Hepatocyte (in vitro differentiated cells): ENCODE measurements at regions not wholly inside any gene's neighbourhood (a gene's known extent, or its start where the extent isn't known, plus 50 kb on each side); places are given as distances from the start of the nearest gene placed in this dataset.
A peak's percentile ranks its signal among the peaks of the same experiment; 100 is the strongest.

Experiments
- DNase-seq: peaks from one replicate; pipeline ENCODE4 v3.0.0-alpha.2; 2016; ENCODE audit warnings: low spot score
- H2AFZ ChIP-seq: fragments of 200-600 bp; sonication (generic); 2 replicates; pipeline ENCODE4 v1.6.0; 2016; ENCODE audit warnings: antibody characterized with exemption, mild to moderate bottlenecking
- H3K27ac ChIP-seq: fragments of 200-600 bp; sonication (generic); 2 replicates; pipeline ENCODE4 v1.5.1; 2016; ENCODE audit warnings: mild to moderate bottlenecking
- H3K27me3 ChIP-seq: fragments of 200-600 bp; sonication (generic); 2 replicates; pipeline ENCODE4 v1.6.1; 2016
- H3K36me3 ChIP-seq: fragments of 200-600 bp; sonication (generic); replicated peaks from 2 replicates; pipeline ENCODE4 v1.5.1; 2016; ENCODE audit warnings: low read depth; ENCODE audit not compliant: insufficient read depth
- H3K4me1 ChIP-seq: fragments of 200-600 bp; sonication (generic); 2 replicates; pipeline ENCODE4 v1.5.1; 2016; ENCODE audit warnings: mild to moderate bottlenecking, moderate library complexity; ENCODE audit not compliant: insufficient read depth
- H3K4me2 ChIP-seq: fragments of 200-600 bp; sonication (generic); 2 replicates; pipeline ENCODE4 v1.6.0; 2016
- H3K4me3 ChIP-seq: fragments of 200-600 bp; sonication (generic); 2 replicates; pipeline ENCODE4 v1.5.1; 2016; ENCODE audit warnings: mild to moderate bottlenecking
- H3K79me2 ChIP-seq: fragments of 200-600 bp; sonication (generic); 2 replicates; pipeline ENCODE4 v1.6.0; 2017; ENCODE audit warnings: mild to moderate bottlenecking
- H3K9me2 ChIP-seq: fragments of 200-600 bp; sonication (generic); replicated peaks from 2 replicates; pipeline ENCODE4 v1.6.0; 2017; ENCODE audit warnings: mild to moderate bottlenecking; ENCODE audit not compliant: insufficient read depth
- H3K9me3 ChIP-seq: fragments of 200-600 bp; sonication (generic); 2 replicates; pipeline ENCODE4 v1.5.1; 2016; ENCODE audit warnings: low read depth, mild to moderate bottlenecking
- H4K20me1 ChIP-seq: fragments of 200-600 bp; sonication (generic); 2 replicates; pipeline ENCODE4 v1.6.0; 2016; ENCODE audit warnings: mild to moderate bottlenecking; ENCODE audit not compliant: insufficient read depth, poor library complexity, severe bottlenecking
- EZH2 ChIP-seq: fragments of 200-600 bp; sonication (generic); IDR thresholded peaks from 2 replicates; pipeline ENCODE4 v1.6.1; 2016; ENCODE audit warnings: antibody characterized with exemption, mild to moderate bottlenecking, borderline replicate concordance
- EZH2phosphoT487 ChIP-seq: fragments of 200-600 bp; sonication (generic); IDR thresholded peaks from one replicate; pipeline ENCODE4 v1.6.1; 2018; ENCODE audit warnings: antibody characterized with exemption, mild to moderate bottlenecking, low read depth, moderate library complexity; ENCODE audit not compliant: unreplicated experiment, severe bottlenecking
- WGBS: methylation state at CpG from one replicate; pipeline ENCODE4 v1.1.6; 2016; ENCODE audit warnings: low lambda C conversion rate; ENCODE audit errors: missing lambda C conversion rate; 5-methylcytosine and 5-hydroxymethylcytosine counted together
- TF ChIP-seq, protein P1 (sequence below): fragments of 200-600 bp; sonication (generic); IDR thresholded peaks from 2 replicates; pipeline ENCODE4 v1.5.1; 2016; ENCODE audit warnings: antibody characterized with exemption, mild to moderate bottlenecking; ENCODE audit not compliant: poor library complexity

DNA sequence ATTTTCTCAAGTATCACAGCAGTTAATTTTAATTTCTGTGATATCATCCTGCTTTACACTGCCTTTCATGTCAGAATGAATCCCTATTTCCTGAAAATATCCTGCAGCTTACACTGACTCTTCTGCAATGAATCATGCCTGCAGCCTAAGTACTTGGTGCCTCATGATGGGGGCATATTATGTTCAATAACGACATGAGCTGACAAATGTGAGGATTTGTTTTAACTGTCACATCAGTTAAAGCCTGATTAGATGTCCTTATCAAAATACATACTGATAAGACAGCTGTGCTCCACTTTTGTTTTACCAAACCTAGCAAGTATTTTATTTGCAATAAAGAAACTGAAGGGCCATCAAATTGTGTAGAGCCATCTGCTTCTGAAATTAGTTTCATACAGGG lies 359.9 kb upstream of the AGA start:
- Histone ChIP-seq H3K4me1 (no peaks in the 10 kb centered on the region), H3K4me3 (no peak overlapping the region), H3K36me3 (no peaks in the 10 kb centered on the region), H3K27ac (no peak overlapping the region), H3K79me2 (no peaks in the 10 kb centered on the region), H4K20me1 (no peaks in the 10 kb centered on the region), H2AFZ (no peak overlapping the region), H3K4me2 (no peak overlapping the region), H3K9me3 (no peaks in the 10 kb centered on the region), H3K9me2 (no peaks in the 10 kb centered on the region), H3K27me3 (no peaks in the 10 kb centered on the region)
- WGBS, result 25% methylated on average over 1 of the region's 1 CpG
- TF ChIP-seq EZH2 (no peak), EZH2phosphoT487 (no peak)
- TF ChIP-seq, protein P1, sequence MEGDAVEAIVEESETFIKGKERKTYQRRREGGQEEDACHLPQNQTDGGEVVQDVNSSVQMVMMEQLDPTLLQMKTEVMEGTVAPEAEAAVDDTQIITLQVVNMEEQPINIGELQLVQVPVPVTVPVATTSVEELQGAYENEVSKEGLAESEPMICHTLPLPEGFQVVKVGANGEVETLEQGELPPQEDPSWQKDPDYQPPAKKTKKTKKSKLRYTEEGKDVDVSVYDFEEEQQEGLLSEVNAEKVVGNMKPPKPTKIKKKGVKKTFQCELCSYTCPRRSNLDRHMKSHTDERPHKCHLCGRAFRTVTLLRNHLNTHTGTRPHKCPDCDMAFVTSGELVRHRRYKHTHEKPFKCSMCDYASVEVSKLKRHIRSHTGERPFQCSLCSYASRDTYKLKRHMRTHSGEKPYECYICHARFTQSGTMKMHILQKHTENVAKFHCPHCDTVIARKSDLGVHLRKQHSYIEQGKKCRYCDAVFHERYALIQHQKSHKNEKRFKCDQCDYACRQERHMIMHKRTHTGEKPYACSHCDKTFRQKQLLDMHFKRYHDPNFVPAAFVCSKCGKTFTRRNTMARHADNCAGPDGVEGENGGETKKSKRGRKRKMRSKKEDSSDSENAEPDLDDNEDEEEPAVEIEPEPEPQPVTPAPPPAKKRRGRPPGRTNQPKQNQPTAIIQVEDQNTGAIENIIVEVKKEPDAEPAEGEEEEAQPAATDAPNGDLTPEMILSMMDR, result no peak
- no peak for DNase-seq

- no peaks in the 10 kb centered on the region for H4K20me1 ChIP-seq
- no peak overlapping the region for H3K4me3 ChIP-seq
- H3K27me3 ChIP-seq, result no peaks in the 10 kb centered on the region
- H3K27ac ChIP-seq, result no peak overlapping the region
- H3K9me2 ChIP-seq, result no peaks in the 10 kb centered on the region
- no peaks in the 10 kb centered on the region for H3K79me2 ChIP-seq
- H2AFZ ChIP-seq, result no peak overlapping the region
- H3K36me3 ChIP-seq, result no peaks in the 10 kb centered on the region
- DNase-seq, result no peak
- 90% methylated on average over 1 of the region's 1 CpG for WGBS
- H3K9me3 ChIP-seq, result no peaks in the 10 kb centered on the region
- TF ChIP-seq, protein P1, result no peak
- TF ChIP-seq EZH2, result no peak
- H3K4me1 ChIP-seq, result no peaks in the 10 kb centered on the region
- H3K4me2 ChIP-seq, result no peak overlapping the region
Measured at GRCh38 chr4:177802661-177803060, 360.4 kb upstream of the AGA start.

DNA sequence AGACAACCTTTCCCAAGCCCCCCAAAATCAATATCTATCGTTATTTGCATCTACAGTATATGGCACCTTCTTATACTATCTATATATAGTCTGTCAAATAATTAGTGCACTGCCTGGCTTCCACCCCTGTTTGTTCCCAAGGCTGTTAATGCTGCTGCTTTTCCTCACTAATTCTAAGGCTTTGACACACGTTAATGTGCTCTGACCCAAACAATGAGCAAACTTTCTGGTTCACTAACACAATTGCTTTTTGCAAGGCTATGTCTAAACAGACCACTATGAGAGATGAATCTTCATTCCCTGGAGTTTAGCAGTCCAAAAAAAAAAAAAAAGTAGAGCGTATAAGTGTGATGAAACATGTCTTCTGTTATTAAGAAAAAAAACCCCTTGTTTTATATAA lies 360.9 kb upstream of the AGA start:
- Histone ChIP-seq H3K4me1 (no peaks in the 10 kb centered on the region), H3K4me3 (no peak overlapping the region), H3K9me3 (no peaks in the 10 kb centered on the region), H3K27ac (no peak overlapping the region), H3K9me2 (no peaks in the 10 kb centered on the region), H4K20me1 (no peaks in the 10 kb centered on the region), H3K27me3 (no peaks in the 10 kb centered on the region), H3K79me2 (no peaks in the 10 kb centered on the region), H2AFZ (no peak overlapping the region), H3K36me3 (no peaks in the 10 kb centered on the region), H3K4me2 (no peak overlapping the region)
- TF ChIP-seq, protein P1, result no peak
- TF ChIP-seq EZH2, result no peak
- no peak for TF ChIP-seq EZH2phosphoT487
- no peak for DNase-seq
- WGBS, result 76% methylated on average over 3 of the region's 3 CpGs

DNA sequence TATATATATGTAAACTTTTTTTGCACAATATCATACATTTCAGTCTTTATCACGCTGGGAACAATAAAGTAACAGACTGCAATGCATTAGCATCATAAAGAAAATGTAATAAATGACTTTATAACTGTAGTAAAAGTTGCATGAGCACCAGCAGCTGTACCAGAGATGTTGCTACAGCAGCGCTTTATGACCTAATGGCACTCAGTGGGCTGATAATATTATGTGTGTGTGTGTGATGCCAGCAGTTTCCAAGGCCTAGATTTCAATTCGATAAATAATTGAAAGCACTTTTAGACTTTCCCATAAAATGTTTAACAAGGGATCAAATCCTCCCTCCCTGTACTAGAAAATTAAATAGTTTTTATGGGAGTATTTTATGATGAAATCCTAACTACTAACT lies 367.6 kb upstream of the AGA start:
- Histone ChIP-seq H3K9me2 (no peaks in the 10 kb centered on the region), H3K9me3 (no peaks in the 10 kb centered on the region), H4K20me1 (no peaks in the 10 kb centered on the region), H3K4me1 (peaks cover 8% of the 10 kb centered on the region), H3K4me2 (peak overlapping the region; percentile 47), H3K36me3 (no peaks in the 10 kb centered on the region), H2AFZ (no peak overlapping the region), H3K27me3 (no peaks in the 10 kb centered on the region), H3K4me3 (no peak overlapping the region), H3K27ac (peak overlapping the region; percentile 19), H3K79me2 (no peaks in the 10 kb centered on the region)
- peak; percentile 45 for DNase-seq
- 44% methylated on average over 3 of the region's 3 CpGs for WGBS
- TF ChIP-seq, protein P1, result no peak
- TF ChIP-seq EZH2phosphoT487, result no peak
- TF ChIP-seq EZH2, result no peak
